ENCODE measurements at regions not wholly inside any gene's neighbourhood (a gene's known extent, or its start where the extent isn't known, plus 50 kb on each side); places are given as distances from the start of the nearest gene placed in this dataset.
A peak's percentile ranks its signal among the peaks of the same experiment; 100 is the strongest.

- ATAC-seq (ENCODE audit: poor library complexity), result peak; percentile 67
- intact Hi-C loops (cut with DNase I), result no loop called here
Measured at GRCh38 chr10:10960534-10960933, 57.1 kb upstream of the CELF2 start.

GRCh38 chr10:10961072-10961471 lies 56.6 kb upstream of the CELF2 start:
- ATAC-seq (ENCODE audit: poor library complexity) (peak; percentile 52), DNase-seq (no peak)
- intact Hi-C loops (cut with DNase I), result no loop called here

More at GRCh38 chr10:10960534-10960933, 57.1 kb upstream of the CELF2 start:
- no peak for DNase-seq

- DNase-seq, result no peak
- intact Hi-C loops (cut with DNase I), result no loop called here
- ATAC-seq (ENCODE audit: poor library complexity), result no peak
Measured at GRCh38 chr10:10967029-10967428, 50.6 kb upstream of the CELF2 start.

GRCh38 chr10:10967581-10968256 lies 50.0 kb upstream of the CELF2 start:
- DNase-seq, result no peak
- peak; percentile 25 for ATAC-seq (ENCODE audit: poor library complexity)
- intact Hi-C loops (cut with DNase I), result no loop called here
